ENCODE measurements at regions not wholly inside any gene's neighbourhood (a gene's known extent, or its start where the extent isn't known, plus 50 kb on each side); places are given as distances from the start of the nearest gene placed in this dataset.

GRCh38 chr2:62339837-62340236 lies 143.9 kb downstream of the B3GNT2 start:
- DNase-seq (ENCODE audit: insufficient read length, low spot score, missing footprints) = no peak
- no peaks in the 10 kb centered on the region for H3K27me3 ChIP-seq (ENCODE audit: insufficient read depth, low read length)
- no peaks in the 10 kb centered on the region for H4K20me1 ChIP-seq (ENCODE audit: insufficient read depth, low read length)
- H3K79me2 ChIP-seq (ENCODE audit: insufficient read depth, low read length) = no peaks in the 10 kb centered on the region
- no peak overlapping the region for H2AFZ ChIP-seq (ENCODE audit: low read length)
- TF ChIP-seq CTCF (IDR thresholded peaks at IDR 0.05; ENCODE audit: extremely low read depth, low read depth, low read length) = no peak
- H3K4me2 ChIP-seq (ENCODE audit: insufficient read depth, low read length) = no peak overlapping the region
- H3K4me1 ChIP-seq (ENCODE audit: insufficient read depth, low read length) = no peaks in the 10 kb centered on the region
- no peak overlapping the region for H3K4me3 ChIP-seq (ENCODE audit: insufficient read depth, low read length)
- H3K9me3 ChIP-seq (ENCODE audit: low read depth, low read length) = no peaks in the 10 kb centered on the region
- no peaks in the 10 kb centered on the region for H3K36me3 ChIP-seq (ENCODE audit: insufficient read depth, low read length)
- no peak overlapping the region for H3K27ac ChIP-seq (ENCODE audit: low read depth, low read length)

- H3K36me3 ChIP-seq (ENCODE audit: insufficient read depth, low read length) = no peaks in the 10 kb centered on the region
- no peak overlapping the region for H3K4me2 ChIP-seq (ENCODE audit: insufficient read depth, low read length)
- no peak for TF ChIP-seq CTCF (IDR thresholded peaks at IDR 0.05; ENCODE audit: extremely low read depth, low read depth, low read length)
- no peak overlapping the region for H3K4me3 ChIP-seq (ENCODE audit: insufficient read depth, low read length)
- H3K79me2 ChIP-seq (ENCODE audit: insufficient read depth, low read length) = no peaks in the 10 kb centered on the region
- H2AFZ ChIP-seq (ENCODE audit: low read length) = no peak overlapping the region
- no peaks in the 10 kb centered on the region for H4K20me1 ChIP-seq (ENCODE audit: insufficient read depth, low read length)
- no peak overlapping the region for H3K27ac ChIP-seq (ENCODE audit: low read depth, low read length)
- H3K4me1 ChIP-seq (ENCODE audit: insufficient read depth, low read length) = no peaks in the 10 kb centered on the region
- no peaks in the 10 kb centered on the region for H3K27me3 ChIP-seq (ENCODE audit: insufficient read depth, low read length)
- no peak for DNase-seq (ENCODE audit: insufficient read length, low spot score, missing footprints)
- H3K9me3 ChIP-seq (ENCODE audit: low read depth, low read length) = no peaks in the 10 kb centered on the region
These were observed 143.5 kb downstream of the B3GNT2 start for GRCh38 chr2:62339413-62339812.

GRCh38 chr2:62338111-62338510 lies 142.2 kb downstream of the B3GNT2 start:
- Histone ChIP-seq H3K4me1 (ENCODE audit: insufficient read depth, low read length) (no peaks in the 10 kb centered on the region), H3K79me2 (ENCODE audit: insufficient read depth, low read length) (no peaks in the 10 kb centered on the region), H4K20me1 (ENCODE audit: insufficient read depth, low read length) (no peaks in the 10 kb centered on the region), H3K36me3 (ENCODE audit: insufficient read depth, low read length) (no peaks in the 10 kb centered on the region), H3K4me2 (ENCODE audit: insufficient read depth, low read length) (no peak overlapping the region), H2AFZ (ENCODE audit: low read length) (no peak overlapping the region), H3K27me3 (ENCODE audit: insufficient read depth, low read length) (no peaks in the 10 kb centered on the region), H3K27ac (ENCODE audit: low read depth, low read length) (no peak overlapping the region), H3K9me3 (ENCODE audit: low read depth, low read length) (no peaks in the 10 kb centered on the region), H3K4me3 (ENCODE audit: insufficient read depth, low read length) (no peak overlapping the region)
- TF ChIP-seq CTCF (IDR thresholded peaks at IDR 0.05; ENCODE audit: extremely low read depth, low read depth, low read length) = no peak
- no peak for DNase-seq (ENCODE audit: insufficient read length, low spot score, missing footprints)

- DNase-seq (ENCODE audit: insufficient read length, low spot score, missing footprints) = no peak
- Histone ChIP-seq H3K9me3 (ENCODE audit: low read depth, low read length) (no peaks in the 10 kb centered on the region), H2AFZ (ENCODE audit: low read length) (no peak overlapping the region), H3K27me3 (ENCODE audit: insufficient read depth, low read length) (no peaks in the 10 kb centered on the region), H3K4me3 (ENCODE audit: insufficient read depth, low read length) (no peak overlapping the region), H4K20me1 (ENCODE audit: insufficient read depth, low read length) (no peaks in the 10 kb centered on the region), H3K79me2 (ENCODE audit: insufficient read depth, low read length) (no peaks in the 10 kb centered on the region), H3K4me1 (ENCODE audit: insufficient read depth, low read length) (no peaks in the 10 kb centered on the region), H3K4me2 (ENCODE audit: insufficient read depth, low read length) (no peak overlapping the region), H3K27ac (ENCODE audit: low read depth, low read length) (no peak overlapping the region), H3K36me3 (ENCODE audit: insufficient read depth, low read length) (no peaks in the 10 kb centered on the region)
- no peak for TF ChIP-seq CTCF (IDR thresholded peaks at IDR 0.05; ENCODE audit: extremely low read depth, low read depth, low read length)
These were observed 141.5 kb downstream of the B3GNT2 start for GRCh38 chr2:62337403-62337802.

Measured in osteoblast (primary cell).